ENCODE measurements at regions not wholly inside any gene's neighbourhood (a gene's known extent, or its start where the extent isn't known, plus 50 kb on each side); places are given as distances from the start of the nearest gene placed in this dataset.

DNA sequence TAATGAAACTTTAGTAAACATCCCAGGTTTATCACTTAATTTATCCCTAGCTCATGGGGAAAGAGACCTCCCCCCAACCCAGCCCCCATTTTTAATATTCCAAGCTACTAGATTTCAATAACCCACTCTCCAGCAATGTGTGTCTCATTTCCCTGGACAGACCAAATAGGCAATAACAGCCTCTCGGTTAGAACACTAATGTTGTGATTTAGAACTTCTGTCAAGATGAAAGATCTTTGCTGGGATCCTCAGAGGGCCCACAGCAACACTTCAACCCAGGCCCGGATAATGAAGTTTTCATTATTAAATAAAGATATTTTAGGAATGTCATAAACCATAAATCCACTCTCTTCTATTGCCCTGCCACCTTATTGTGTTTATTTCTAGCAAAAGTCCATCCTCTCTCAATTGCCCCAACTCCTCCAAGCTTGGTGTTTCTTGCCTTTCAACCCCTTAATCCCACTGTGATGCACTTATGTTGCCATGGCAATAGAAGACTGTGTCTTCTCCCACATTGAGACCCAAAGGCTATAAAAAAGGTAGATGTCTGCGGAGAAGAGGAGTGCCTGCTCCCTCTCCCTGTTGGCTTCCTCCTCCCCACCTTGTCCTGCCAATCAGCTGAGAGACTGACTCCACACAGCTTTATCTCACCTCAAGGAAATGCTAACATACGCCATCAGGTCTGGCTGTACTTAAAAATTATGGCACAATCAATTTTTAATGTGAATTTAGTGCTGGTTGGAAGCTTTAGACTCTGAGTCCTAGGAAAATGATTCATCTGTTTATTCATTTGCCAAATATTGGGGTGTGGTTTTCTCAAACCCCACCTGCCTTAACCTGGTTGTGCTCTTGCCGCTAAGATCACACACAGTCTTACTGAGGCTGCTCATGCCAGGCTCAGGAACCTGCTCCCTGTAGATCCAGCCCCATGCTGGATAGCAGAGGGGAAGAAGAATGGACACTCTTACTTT lies 258.3 kb upstream of the CAMK1G start:
- TF ChIP-seq, protein P1, sequence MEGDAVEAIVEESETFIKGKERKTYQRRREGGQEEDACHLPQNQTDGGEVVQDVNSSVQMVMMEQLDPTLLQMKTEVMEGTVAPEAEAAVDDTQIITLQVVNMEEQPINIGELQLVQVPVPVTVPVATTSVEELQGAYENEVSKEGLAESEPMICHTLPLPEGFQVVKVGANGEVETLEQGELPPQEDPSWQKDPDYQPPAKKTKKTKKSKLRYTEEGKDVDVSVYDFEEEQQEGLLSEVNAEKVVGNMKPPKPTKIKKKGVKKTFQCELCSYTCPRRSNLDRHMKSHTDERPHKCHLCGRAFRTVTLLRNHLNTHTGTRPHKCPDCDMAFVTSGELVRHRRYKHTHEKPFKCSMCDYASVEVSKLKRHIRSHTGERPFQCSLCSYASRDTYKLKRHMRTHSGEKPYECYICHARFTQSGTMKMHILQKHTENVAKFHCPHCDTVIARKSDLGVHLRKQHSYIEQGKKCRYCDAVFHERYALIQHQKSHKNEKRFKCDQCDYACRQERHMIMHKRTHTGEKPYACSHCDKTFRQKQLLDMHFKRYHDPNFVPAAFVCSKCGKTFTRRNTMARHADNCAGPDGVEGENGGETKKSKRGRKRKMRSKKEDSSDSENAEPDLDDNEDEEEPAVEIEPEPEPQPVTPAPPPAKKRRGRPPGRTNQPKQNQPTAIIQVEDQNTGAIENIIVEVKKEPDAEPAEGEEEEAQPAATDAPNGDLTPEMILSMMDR (IDR thresholded peaks at IDR 0.05; ENCODE audit: borderline replicate concordance, extremely low read depth, low read length, poor library complexity, severe bottlenecking), result no peak
- TF ChIP-seq EZH2 (IDR thresholded peaks at IDR 0.05; ENCODE audit: borderline replicate concordance, low read depth, low read length, severe bottlenecking), result no peak

All from DND-41 (cell line).